COLO829 (cell line): ENCODE measurements at regions not wholly inside any gene's neighbourhood (a gene's known extent, or its start where the extent isn't known, plus 50 kb on each side); places are given as distances from the start of the nearest gene placed in this dataset.
A peak's percentile ranks its signal among the peaks of the same experiment; 100 is the strongest.
"Not testable (repeated sequence)": the region's sequence is repeated elsewhere in the genome, so short reads cannot be mapped to it uniquely, and the experiment has no call there.

Experiments used
- DNase-seq: peaks from one replicate; pipeline ENCODE4 v3.0.0; 2012; ENCODE audit warnings: low spot score

DNA sequence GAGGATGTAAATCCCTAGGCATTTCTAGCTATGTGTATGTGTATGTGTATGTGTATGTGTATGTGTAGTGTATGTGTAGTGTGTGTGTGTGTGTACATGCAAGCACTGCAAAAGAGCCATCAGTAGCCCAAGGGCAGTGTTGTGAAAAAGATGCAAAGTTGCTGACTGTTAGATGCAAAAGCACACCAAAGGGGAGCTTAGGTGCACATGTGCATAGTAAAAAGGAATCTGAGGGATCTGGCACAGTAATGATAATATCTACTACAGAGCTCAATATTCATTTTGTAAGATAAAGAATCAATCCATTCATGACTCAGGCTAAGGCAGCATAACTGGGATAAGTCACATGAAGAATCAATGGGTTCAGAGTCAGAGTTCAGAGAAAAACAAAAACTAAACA is 80.2 kb downstream of the TMEM47 start:
- DNase-seq, result no peak

DNA sequence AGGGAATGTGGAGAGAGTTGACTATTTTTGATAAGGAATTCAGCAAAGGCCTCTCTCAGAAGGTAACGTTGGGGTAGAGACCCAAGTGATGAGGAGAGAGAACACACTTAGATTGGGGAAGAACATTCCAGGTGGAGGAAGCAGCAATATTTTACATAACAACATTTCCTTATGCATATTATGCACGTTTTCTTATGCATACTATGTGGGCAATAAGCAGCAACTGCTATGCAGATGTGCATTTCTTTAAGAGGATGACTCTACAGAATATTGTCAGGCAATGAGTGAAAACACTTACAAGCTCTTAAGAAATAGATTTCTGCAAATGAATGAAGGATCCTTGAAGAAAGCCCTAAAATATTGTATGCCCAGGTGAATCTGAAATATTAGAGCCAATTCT is 91.1 kb downstream of the TMEM47 start:
- DNase-seq, result no peak

DNA sequence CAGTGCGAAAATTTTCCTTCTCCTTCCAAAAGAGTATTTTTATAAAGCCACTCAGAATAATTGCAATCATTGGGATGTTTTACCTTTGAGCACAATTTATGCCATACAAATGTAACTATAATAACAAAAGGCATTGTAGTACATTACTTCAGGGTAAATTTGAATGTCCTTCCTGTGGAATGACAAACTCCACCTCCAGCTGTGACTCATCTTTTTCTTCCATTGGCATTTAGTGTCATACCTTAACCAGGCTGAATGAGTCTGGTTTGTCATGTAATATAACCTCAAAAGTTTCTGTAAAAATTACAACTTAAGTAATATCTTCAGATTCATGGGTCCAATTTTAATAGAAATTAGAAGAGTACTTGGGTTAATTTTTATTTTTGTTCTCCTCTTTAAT is 93.3 kb downstream of the TMEM47 start:
- no peak for DNase-seq

DNA sequence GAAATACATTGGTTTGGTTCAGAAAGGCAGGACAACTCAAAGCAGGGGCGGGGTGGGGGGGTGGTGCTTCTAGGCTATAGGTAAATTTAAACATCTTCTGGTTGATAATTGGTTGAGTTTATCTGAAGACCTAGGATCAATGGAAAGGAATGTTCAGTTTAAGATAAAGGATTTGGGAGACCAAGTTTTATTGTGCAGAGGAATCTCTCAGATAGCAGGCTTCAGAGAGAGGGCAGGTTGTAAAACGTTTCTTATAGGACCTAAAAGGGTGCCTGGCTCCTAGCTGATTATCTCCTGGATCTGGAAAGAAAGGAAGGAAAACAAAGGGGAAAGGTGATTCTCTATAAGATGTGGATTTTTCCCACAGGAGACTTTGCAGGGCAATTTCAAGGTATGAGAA is 94.0 kb downstream of the TMEM47 start:
- DNase-seq, result no peak

DNA sequence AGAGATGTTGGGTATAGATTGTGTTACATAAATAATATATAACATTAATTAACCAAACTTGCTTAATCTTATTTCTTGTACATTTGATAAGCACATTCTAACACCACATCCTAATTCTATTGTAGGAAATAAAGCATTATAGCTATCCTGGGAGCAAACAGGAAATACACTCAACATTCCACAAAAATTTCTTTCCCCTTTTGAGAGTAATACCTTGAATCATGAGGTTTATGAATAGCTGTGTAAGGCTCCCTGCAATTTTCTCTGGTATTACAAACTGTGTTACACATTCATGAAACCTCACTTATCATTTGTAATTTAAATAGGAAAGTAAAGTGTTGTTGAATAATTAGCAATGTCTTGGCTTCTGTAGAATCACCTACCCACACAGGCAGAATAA is 95.1 kb downstream of the TMEM47 start:
- DNase-seq, result no peak

DNA sequence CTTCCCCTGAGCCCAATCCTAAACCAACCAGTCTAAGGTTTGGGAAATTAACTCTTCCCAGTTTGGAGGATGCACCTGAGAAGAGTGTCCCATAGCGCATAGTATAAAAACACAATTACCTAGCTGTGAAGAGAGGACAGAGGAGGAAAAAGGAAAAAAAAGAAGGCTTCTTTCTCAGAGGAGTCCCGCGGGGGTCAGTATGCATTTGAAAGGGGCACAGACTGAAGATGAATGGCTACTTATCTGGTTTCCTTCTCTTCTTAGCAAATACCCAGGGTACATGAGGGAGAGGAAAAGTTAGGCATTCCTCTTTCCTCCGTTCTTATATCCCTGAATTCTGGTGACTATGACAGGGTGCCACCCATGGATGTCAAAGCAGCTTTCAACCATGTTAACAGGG is 96.9 kb downstream of the TMEM47 start:
- no peak for DNase-seq

DNA sequence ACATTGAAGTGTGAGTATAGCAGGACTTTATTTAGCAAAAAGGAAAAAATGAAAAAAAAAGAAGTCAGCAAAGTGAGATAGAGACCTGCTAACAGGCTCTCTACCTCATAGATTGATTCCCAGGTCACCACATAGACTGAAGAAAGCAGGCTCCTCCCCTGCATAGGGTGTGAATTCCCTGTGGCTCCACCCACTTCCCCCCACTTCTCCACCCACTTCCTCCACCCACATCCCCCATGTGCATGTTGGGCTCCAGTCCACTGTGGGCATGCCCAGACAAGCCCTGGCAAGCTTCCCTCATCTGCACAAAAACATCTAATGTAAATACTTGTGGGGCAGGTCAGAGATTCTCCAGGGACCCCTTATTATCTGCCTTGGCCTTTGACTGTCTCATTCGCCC is 97.8 kb downstream of the TMEM47 start:
- no peak for DNase-seq

DNA sequence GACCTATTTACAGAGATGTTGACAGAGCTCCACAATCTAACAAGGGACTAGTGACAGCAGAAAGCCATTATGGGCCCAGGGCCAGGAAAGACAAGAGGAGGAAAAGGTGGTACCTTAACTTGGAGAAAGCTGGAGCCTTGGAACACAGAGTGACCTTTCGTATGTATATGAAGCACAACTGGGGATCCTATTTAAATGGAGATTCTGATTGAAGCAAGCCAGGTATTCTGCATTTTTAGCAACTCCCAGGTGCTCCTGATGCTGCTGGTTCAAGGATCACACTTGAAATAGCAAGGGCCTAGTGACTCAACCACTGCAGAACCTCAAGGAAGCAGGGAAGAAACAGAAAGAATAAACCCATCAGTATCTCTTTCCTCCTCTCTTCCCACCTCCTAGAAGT is 99.4 kb downstream of the TMEM47 start:
- DNase-seq, result no peak

DNA sequence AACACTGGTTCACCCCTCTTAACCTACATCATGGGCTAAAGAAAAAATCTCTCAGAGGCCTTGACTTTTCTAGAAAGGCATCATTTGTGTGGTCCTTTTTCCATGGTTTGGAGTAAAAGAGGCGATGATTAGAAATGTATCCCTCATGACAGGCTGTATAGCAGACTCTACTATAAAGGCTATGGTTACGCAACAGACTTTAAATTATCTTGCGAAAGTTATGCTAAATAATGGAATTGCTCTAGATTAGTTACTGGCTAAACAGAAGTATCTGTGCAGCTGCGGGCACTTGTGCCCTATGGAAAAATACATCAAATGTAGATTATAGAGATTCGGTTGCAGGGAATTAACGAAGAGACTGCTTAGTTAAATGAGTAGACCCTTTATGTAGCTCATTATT is 101.6 kb downstream of the TMEM47 start:
- no peak for DNase-seq

DNA sequence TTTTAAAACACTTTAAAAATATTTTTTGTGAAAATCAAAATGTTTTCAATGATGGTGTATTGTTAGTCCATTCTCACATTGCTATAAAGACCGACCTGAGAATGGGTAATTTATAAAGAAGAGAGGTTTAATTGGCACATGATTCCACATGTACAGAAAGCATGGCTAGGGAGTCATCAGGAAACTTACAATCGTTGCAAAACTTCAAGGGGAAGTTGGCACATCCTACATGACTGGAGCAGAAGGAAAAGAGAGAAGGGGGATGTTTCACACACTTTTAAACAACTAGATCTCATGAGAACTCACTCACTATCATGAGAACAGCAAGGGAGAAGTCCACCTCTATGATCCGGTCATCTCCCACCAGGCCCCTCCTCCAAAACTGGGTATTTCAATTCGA is 110.7 kb downstream of the TMEM47 start:
- DNase-seq, result no peak

DNA sequence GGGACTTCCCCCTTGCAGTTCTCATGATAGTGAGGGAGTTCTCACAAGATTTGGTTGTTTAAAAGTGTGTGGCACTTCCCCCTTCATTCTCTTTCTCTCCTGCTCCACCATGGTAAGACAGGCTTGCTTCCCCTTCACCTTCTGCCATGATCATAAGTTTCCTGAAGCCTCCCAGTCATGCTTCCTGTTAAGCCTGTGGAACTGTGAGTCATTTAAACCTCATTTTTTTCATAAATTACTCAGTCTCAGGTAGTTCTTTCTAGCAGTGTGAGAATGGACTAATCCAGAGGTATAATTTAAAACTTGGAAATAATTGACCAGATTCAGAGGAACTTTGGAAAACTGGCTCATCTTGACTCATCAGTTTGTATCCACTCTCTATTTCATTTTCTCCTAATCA is 129.0 kb downstream of the TMEM47 start:
- DNase-seq, result no peak

DNA sequence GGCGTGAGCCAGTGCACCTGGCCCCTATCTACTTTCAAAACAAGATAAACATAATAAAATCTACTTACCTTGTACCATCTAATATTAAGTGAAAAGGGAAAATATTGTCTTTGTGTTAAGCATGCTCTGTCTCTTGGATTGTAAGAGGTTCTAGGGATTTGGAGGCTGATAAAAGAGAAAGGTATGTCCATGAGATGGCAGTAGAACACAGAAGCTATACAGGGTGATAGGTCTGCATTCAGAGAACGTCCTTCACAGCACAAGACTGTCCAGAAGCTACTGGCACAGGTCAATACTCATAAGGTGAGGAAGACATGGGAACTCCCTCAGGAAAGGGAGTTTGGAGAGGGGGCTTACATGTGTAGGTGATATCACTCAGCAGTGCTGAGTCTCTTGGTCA is 135.5 kb downstream of the TMEM47 start:
- DNase-seq, result peak; percentile 4

DNA sequence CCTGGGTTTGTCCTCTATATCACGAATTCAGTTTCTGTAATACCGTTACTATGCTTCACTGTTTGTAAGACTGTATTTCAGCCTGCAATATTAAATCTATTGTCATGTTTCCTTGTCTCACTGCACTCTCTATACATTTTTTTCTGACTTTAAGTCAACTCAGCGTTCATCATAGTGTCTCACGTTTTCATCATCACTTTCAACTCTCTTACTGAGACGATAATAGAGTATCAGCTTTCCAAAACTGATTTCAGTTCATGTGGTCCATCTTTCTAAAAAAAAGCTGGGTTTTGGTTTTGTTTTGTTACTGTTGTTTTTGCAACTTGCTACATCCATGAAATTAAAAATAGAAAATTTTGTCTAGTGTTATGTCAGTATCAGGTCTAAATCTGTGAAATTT is 147.7 kb downstream of the TMEM47 start:
- no peak for DNase-seq

DNA sequence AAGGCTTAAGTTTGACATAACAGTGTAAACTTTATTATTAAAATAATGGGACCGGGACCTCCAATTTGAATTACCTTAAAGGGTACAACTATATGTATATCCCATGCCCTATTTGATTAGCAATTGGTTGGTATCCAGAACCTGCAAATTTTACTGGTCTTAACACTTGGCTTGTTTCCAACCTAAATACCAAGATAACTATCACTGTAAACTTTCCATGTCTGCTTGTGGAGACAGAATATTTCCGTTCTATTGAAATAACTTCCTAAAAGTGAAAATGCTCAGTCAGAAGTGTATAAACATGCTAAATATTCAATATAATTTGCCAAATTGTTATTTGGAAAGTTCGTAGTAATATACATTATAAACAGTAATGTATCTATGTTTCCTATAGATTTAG is 154.0 kb downstream of the TMEM47 start:
- no peak for DNase-seq

DNA sequence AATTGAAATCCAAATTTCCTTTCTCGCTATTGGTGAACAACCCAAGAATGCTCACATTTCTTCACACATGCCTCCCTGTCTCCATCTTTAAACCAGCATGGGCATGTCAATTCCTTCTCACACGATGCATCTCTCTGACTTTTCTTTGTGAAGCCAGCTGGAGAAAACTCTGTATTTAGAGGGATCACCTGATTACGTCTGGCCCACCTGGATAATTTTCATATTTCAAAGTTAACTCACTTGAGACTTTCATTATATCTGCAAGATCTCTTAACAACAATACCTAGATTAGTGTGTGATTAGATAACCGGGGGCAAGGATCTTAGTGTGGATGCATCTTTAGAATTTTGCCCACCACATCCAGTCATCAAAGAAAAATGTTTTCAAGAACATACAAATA is 164.0 kb downstream of the TMEM47 start:
- no peak for DNase-seq

DNA sequence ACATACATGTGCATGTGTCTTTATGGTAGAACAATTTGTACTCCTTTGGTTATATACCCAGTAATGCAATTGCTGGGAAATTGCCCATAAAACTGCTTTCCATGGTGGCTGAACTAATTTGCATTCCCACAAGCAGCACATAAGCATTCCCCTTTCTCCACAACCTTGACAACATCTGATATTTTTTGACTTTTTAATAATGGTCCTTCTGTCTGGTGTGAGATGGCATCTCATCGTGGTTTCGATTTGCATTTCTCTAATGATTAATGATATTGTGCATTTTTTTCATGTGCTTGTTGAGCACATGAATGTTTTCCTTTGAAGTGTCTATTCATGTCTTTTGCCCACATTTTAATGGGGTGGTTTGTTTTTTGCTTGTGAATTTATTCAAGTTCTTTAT is 166.0 kb downstream of the TMEM47 start:
- no peak for DNase-seq

DNA sequence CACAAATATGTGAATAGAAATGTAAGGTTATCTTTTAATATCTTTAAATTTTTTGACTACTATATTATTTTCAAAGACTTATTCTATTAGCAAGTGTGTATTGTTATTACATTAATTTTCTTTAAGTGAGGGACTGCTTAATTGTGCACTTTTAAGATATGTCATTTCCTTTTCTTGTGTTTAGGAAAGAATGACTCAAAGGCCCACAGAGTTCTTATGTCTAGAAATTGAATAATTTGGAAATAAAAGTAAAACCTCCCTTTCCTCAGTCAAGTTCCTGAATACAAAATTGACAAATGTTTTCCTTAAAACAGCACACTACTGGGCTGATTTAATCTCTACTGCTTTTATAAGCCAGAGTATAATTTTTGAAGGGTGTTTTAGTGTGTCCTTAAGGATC is 169.7 kb downstream of the TMEM47 start:
- no peak for DNase-seq

DNA sequence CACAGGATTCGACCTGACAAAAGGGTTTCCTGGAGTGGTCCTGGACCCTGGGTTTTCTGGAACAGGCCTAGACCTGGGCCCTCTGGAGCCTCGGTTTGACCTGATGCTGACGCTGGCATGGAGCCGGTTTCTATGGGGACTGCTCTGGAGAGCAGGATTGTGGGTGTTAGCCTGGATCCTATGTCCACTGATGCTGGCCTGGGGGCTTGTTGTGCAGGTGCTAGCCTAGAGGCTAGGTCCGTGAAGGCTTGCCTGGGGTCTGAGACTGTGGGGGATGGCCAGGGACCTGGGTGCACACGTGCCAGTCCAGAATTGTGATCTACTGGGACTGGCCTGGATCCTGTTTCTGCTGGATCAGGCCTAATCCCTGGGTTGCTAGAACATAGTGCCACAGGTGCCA is 173.1 kb downstream of the TMEM47 start:
- no peak for DNase-seq

DNA sequence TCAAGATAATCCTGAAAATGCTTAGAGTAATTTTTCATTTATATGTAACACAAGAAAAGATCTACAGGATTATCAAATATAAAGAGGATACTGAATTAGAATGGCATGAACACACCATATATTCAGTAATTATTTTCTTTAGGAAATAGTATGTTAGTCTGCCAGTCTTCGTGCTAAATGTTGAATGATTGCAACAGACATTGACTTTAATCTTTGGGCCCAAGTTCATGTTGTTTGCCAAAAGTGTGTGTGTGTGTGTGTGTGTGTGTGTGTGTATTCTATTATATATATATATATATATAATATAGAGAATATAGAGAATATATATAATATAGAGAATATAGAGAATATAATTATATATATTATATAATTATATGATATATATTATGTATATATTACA is 186.6 kb downstream of the TMEM47 start:
- no peak for DNase-seq

DNA sequence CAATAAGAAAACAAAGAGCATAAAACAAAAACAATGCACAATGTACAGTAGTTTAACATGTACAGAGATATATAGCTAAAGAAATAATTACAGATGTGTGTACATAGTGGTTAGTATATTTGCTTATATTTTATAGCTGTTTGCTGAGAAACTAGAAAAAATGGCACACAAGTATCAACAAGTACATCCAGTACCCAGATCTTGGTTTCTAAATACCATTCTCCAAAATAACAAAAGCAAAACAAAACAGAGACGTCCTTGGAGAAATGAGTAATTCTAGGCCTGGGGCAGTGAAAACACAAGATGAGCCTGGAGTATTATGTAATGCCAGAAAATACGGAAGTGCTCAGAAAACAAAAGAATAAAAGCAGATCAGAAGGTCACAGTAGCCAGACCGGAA is 189.6 kb downstream of the TMEM47 start:
- DNase-seq, result no peak

DNA sequence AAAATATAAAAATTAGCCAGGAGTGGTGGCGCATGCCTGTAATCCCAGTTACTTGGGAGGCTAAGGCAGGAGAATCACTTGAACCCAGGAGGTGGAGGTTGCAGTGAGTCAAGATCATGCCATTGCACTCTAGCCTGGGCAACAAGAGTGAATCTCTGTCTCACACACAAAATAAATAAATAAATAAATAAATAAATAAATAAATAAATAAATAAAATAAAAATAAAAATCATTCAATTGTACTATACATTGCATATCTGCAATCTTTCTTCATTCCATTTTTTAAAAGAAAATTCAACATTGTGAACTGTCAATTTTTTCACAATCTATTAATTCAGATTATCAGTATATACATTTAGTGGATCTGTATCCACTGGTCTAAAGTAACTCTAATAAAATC is 193.9 kb downstream of the TMEM47 start:
- not testable (repeated sequence) for DNase-seq

DNA sequence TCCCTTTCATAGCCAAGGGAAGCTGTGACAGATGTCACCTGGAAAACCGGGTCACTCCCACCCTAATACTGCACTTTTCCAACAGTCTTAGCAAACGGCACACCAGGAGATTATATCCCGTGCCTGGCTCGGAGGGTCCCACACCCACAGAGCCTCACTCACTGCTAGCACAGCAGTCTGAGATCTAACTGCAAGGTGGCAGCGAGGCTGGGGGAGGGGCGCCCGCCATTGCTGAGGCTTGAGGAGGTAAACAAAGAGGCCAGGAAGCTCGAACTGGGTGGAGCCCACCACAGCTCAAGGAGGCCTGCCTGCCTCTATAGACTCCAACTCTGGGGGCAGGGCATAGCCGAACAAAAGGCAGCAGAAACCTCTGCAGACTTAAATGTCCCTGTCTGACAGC is 199.2 kb downstream of the TMEM47 start:
- DNase-seq, result not testable (repeated sequence)

DNA sequence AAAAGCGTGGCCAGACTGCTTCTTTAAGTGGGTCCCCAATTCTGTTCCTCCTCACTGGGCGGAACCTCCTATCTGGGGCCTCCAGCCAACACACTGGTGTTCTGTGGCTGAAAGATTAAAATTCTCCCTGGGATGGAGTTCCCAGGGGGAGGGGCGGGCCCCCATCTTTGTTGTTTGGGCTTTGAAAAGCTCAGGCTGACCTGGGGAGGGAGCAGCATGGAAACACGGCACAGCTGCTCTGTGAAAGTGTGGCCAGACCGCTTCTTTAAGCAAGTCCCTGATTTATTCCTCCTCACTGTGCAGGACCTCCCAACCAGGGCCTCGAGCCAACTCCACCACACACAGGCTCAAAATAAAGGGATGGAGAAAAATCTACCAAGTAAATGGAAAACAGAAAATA is 219.5 kb downstream of the TMEM47 start:
- DNase-seq, result no peak

DNA sequence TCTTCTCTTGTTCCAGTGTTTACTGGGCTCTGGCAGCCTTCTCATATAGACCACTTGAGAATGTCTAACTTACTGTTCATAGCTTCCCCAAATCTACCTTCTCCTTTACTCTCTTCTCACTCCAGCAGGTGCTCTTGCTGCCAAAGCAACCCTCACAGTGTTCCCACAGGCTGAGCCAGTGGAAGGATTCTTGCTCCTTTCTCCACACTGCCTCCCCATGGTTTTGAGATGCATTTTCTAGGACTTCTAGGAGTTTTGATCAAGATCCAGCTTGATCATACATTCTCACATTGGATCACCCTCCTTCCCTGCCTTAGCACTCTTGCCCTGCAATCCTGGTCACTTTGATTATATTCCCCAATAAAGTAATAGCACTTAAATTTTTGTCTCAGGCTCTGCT is 230.8 kb downstream of the TMEM47 start:
- no peak for DNase-seq

DNA sequence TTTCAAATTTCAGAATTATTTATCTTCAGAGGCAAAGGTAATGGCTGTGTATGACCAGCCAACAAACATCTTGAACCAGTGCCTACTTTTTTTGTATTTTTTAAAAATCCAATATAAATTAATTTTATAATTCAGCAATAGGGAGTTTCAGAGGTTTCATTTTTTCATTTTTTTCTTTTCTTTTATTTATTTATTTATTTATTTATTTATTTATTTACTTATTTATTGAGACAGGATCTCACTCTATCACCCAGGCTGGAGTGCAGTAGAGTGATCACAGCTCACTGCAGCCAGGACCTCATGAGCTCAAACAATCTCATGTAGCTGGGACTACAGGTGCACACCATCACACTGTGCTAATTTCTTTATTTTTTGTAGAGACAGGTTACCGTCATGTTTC is 250.5 kb downstream of the TMEM47 start:
- DNase-seq, result no peak
